ENCODE measurements at regions not wholly inside any gene's neighbourhood (a gene's known extent, or its start where the extent isn't known, plus 50 kb on each side); places are given as distances from the start of the nearest gene placed in this dataset.

DNA sequence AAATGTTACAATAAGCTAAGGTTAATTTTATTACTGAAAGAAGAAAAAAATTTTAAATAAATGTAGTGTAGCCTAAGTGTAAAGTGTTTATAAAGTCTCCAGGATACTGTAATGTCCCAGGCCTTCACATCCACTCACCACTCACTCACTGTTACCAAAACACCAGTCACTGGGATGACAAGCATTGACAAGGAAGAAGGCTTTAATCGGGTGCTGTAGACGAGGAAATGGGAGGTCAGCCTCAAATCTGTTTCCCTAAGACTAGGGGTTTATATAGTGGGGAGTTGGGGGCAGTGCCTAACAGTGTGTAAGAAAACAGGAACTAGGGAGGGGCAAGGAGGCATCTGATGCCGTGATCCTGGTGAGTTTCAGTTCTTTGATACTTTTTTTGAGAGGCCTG lies 69.4 kb downstream of the CHRM3 start:
- Histone ChIP-seq H3K4me3 (replicated peaks; ENCODE audit: insufficient read depth, low read length) (no peak overlapping the region), H3K27ac (replicated peaks) (no peak overlapping the region), H3K27me3 (ENCODE audit: insufficient read depth, poor library complexity, severe bottlenecking) (no peaks in the 10 kb centered on the region)
- TF ChIP-seq SPI1 (IDR thresholded peaks at IDR 0.05; ENCODE audit: borderline replicate concordance, low read depth) = no peak
- no peak for TF ChIP-seq GABPA (IDR thresholded peaks at IDR 0.05; ENCODE audit: low read depth)
- TF ChIP-seq POLR2AphosphoS5 (IDR thresholded peaks at IDR 0.05; ENCODE audit: low read depth) = no peak
- TF ChIP-seq CTCF (IDR thresholded peaks at IDR 0.05; ENCODE audit: insufficient read depth, low read length) = no peak
- TF ChIP-seq, protein P1, sequence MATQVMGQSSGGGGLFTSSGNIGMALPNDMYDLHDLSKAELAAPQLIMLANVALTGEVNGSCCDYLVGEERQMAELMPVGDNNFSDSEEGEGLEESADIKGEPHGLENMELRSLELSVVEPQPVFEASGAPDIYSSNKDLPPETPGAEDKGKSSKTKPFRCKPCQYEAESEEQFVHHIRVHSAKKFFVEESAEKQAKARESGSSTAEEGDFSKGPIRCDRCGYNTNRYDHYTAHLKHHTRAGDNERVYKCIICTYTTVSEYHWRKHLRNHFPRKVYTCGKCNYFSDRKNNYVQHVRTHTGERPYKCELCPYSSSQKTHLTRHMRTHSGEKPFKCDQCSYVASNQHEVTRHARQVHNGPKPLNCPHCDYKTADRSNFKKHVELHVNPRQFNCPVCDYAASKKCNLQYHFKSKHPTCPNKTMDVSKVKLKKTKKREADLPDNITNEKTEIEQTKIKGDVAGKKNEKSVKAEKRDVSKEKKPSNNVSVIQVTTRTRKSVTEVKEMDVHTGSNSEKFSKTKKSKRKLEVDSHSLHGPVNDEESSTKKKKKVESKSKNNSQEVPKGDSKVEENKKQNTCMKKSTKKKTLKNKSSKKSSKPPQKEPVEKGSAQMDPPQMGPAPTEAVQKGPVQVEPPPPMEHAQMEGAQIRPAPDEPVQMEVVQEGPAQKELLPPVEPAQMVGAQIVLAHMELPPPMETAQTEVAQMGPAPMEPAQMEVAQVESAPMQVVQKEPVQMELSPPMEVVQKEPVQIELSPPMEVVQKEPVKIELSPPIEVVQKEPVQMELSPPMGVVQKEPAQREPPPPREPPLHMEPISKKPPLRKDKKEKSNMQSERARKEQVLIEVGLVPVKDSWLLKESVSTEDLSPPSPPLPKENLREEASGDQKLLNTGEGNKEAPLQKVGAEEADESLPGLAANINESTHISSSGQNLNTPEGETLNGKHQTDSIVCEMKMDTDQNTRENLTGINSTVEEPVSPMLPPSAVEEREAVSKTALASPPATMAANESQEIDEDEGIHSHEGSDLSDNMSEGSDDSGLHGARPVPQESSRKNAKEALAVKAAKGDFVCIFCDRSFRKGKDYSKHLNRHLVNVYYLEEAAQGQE (IDR thresholded peaks at IDR 0.05; ENCODE audit: insufficient replicate concordance, low read depth) = no peak
- no peak for DNase-seq (ENCODE audit: low read depth in 1 of 2, low spot score in 1 of 2)

GRCh38 chr1:239456788-239457187 lies 70.4 kb downstream of the CHRM3 start:
- no peak for DNase-seq (ENCODE audit: low read depth in 1 of 2, low spot score in 1 of 2)
- no peak overlapping the region for H3K27ac ChIP-seq (replicated peaks)
- H3K27me3 ChIP-seq (ENCODE audit: insufficient read depth, poor library complexity, severe bottlenecking) = no peaks in the 10 kb centered on the region
- H3K4me3 ChIP-seq (replicated peaks; ENCODE audit: insufficient read depth, low read length) = no peak overlapping the region
- TF ChIP-seq, protein P1 (IDR thresholded peaks at IDR 0.05; ENCODE audit: insufficient replicate concordance, low read depth) = no peak
- no peak for TF ChIP-seq CTCF (IDR thresholded peaks at IDR 0.05; ENCODE audit: insufficient read depth, low read length)
- no peak for TF ChIP-seq SPI1 (IDR thresholded peaks at IDR 0.05; ENCODE audit: borderline replicate concordance, low read depth)
- no peak for TF ChIP-seq GABPA (IDR thresholded peaks at IDR 0.05; ENCODE audit: low read depth)
- TF ChIP-seq POLR2AphosphoS5 (IDR thresholded peaks at IDR 0.05; ENCODE audit: low read depth) = no peak

DNA sequence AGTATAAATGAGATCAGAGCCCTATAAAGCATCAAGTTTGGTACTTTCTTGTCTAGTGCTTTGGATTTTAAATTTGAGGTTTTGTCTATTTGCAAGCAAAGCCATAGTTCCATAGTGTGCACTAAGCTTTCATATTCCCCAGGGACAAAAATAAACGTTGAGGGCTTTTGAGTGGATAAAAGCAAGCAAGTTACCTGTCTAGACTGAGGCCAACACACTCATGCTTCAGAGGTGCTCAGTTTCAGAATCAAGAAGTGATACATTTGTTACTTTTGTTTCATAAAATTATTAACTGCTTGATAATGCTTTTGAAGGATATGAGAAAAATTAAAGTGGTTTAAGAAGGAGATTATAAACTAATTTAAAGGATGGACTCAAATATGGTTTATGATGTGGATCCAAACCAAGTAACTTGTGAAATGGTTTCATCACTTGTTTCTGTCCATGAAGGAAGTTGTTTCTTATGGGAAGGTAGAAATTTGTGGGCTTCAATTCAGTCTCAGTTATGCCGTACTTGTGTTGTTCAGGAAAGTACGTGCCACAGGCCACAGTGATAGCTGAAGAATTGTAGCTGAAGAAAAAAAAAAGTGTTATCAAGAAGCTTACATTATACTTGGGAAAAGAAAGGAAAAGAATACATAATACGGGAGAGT lies 71.2 kb downstream of the CHRM3 start:
- no peak overlapping the region for H3K4me3 ChIP-seq (replicated peaks; ENCODE audit: insufficient read depth, low read length)
- H3K27me3 ChIP-seq (ENCODE audit: insufficient read depth, poor library complexity, severe bottlenecking) = no peaks in the 10 kb centered on the region
- H3K27ac ChIP-seq (replicated peaks) = no peak overlapping the region
- no peak for TF ChIP-seq SPI1 (IDR thresholded peaks at IDR 0.05; ENCODE audit: borderline replicate concordance, low read depth)
- no peak for TF ChIP-seq POLR2AphosphoS5 (IDR thresholded peaks at IDR 0.05; ENCODE audit: low read depth)
- TF ChIP-seq, protein P1 (IDR thresholded peaks at IDR 0.05; ENCODE audit: insufficient replicate concordance, low read depth) = no peak
- TF ChIP-seq GABPA (IDR thresholded peaks at IDR 0.05; ENCODE audit: low read depth) = no peak
- no peak for TF ChIP-seq CTCF (IDR thresholded peaks at IDR 0.05; ENCODE audit: insufficient read depth, low read length)
- DNase-seq (ENCODE audit: low read depth in 1 of 2, low spot score in 1 of 2) = no peak
